ENCODE measurements at regions not wholly inside any gene's neighbourhood (a gene's known extent, or its start where the extent isn't known, plus 50 kb on each side); places are given as distances from the start of the nearest gene placed in this dataset.

DNA sequence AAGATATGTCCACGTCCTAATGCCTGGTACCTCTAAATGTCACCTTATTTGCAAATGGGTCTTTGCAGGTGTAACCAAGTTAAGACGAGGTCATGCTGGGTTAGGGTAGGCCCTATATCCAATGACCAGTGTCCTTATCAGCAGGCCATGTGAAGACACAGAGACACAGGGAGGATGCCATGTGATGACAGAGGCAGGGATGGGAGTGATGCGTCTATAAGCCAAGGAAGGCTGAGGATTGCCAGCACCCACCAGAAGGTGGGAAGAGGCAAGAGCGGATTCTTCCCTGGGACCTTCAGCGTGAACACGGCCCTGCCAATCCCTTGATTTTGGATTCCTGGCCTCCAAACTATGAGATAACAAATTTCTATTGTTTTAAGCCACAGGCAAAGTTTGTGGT is 123.4 kb upstream of the CXCL14 start:
- H3K9ac ChIP-seq (replicated peaks in 1 of 4; ENCODE audit: extremely low read depth in 1 of 4, low read depth in 3 of 4, low read length in 3 of 4): no peak overlapping the region
- no peak overlapping the region for H3K4ac ChIP-seq (replicated peaks; ENCODE audit: insufficient read length, low read depth, low read length)
- H3K56ac ChIP-seq (replicated peaks; ENCODE audit: insufficient read length, low read depth, low read length): no peak overlapping the region
- H3K27ac ChIP-seq (ENCODE audit: low read depth, low read length): no peak overlapping the region
- H3K14ac ChIP-seq (ENCODE audit: insufficient read length): no peak overlapping the region
- H3K4me1 ChIP-seq (replicated peaks in 1 of 4; ENCODE audit: control insufficient read depth in 3 of 4, insufficient read depth in 4 of 4, low read length in 3 of 4): peaks cover 0 to 3% (median 0%) of the 10 kb centered on the region in 4 experiments; a peak in 1 of 7 replicates
- no peak overlapping the region for H2BK20ac ChIP-seq (ENCODE audit: low read length)
- H4K8ac ChIP-seq (ENCODE audit: extremely low read depth, insufficient read depth, low read length): no peak overlapping the region
- H4K20me1 ChIP-seq (replicated peaks in 1 of 2; ENCODE audit: control insufficient read depth in 1 of 2, insufficient read depth in 2 of 2, low read length in 2 of 2): no peaks in the 10 kb centered on the region
- no peak overlapping the region for H2BK120ac ChIP-seq (replicated peaks; ENCODE audit: low read depth, low read length)
- no peak overlapping the region for H3K23ac ChIP-seq (ENCODE audit: insufficient read length)
- H2BK5ac ChIP-seq (ENCODE audit: low read depth, low read length): no peak overlapping the region
- no peaks in the 10 kb centered on the region; a peak in 1 of 7 replicates for H3K27me3 ChIP-seq (replicated peaks in 1 of 4; ENCODE audit: control insufficient read depth in 3 of 4, extremely low read depth in 1 of 4, insufficient read depth in 3 of 4, low read length in 3 of 4)
- FAIRE-seq (no peak), DNase-seq (ENCODE audit: low read depth in 1 of 2, low spot score in 2 of 2) (peak in 1 of 2 experiments; percentile 7)
- H3K79me1 ChIP-seq (ENCODE audit: low read depth, low read length): no peaks in the 10 kb centered on the region; the same call in 1 of the 2 replicates
- no peak for TF ChIP-seq RBBP5 (IDR thresholded peaks at IDR 0.05; ENCODE audit: borderline replicate concordance, low read depth, low read length)
- no peak for TF ChIP-seq TAF7 (optimal IDR thresholded peaks at IDR 0.05; ENCODE audit: borderline replicate concordance, low read depth, low read length)
- no peak for TF ChIP-seq TBP (IDR thresholded peaks at IDR 0.05; ENCODE audit: low read depth, low read length)
- TF ChIP-seq BCL11A (IDR thresholded peaks at IDR 0.05; ENCODE audit: low read depth in 2 of 2, low read length in 2 of 2): no peak
- no peak for TF ChIP-seq KDM1A (IDR thresholded peaks at IDR 0.05; ENCODE audit: borderline replicate concordance, low read length)
- no peak overlapping the region for H2BK12ac ChIP-seq (ENCODE audit: low read depth, low read length)
- no peak overlapping the region for H3K4me3 ChIP-seq (ENCODE audit: extremely low read depth in 1 of 4, insufficient read depth in 2 of 4, low read depth in 3 of 4, low read length in 4 of 4)
- CTCF ChIA-PET (ENCODE audit: partially characterized antibody): interaction anchor here (1.7 kb wide), 1 partner anchor 17 kb away, joined by 3 read pairs; no protein-coding TSS in a partner anchor
- H3K36me3 ChIP-seq (ENCODE audit: control insufficient read depth in 2 of 4, insufficient read depth in 4 of 4, low read length in 3 of 4): no peaks in the 10 kb centered on the region
- H3K4me2 ChIP-seq (ENCODE audit: insufficient read depth in 1 of 2, low read depth in 2 of 2, low read length in 2 of 2): no peak overlapping the region
- H2BK15ac ChIP-seq (ENCODE audit: low read length): no peak overlapping the region
- no peak overlapping the region for H2AFZ ChIP-seq (ENCODE audit: low read length)
- H4K5ac ChIP-seq (ENCODE audit: insufficient read length, low read depth, low read length): no peak overlapping the region
- POLR2A ChIA-PET (ENCODE audit: partially characterized antibody): no interaction called here
- H3K18ac ChIP-seq (ENCODE audit: extremely low read depth, low read length): no peak overlapping the region
- H2AK5ac ChIP-seq (ENCODE audit: low read depth, low read length): no peak overlapping the region
- H3K79me2 ChIP-seq (ENCODE audit: control insufficient read depth in 1 of 2, insufficient read depth in 2 of 2, low read length in 2 of 2): no peaks in the 10 kb centered on the region
- WGBS, 2 experiments (ENCODE audit: extremely low coverage in 1 of 2, insufficient coverage in 1 of 2, insufficient read length in 1 of 2, insufficient replicate concordance in 2 of 2, low coverage in 1 of 2, low lambda C conversion rate in 2 of 2, missing lambda C conversion rate in 1 of 2): 91% methylated on average over 6 of the region's 6 CpGs; no CpG with 5 or more reads in 1 of the 2 experiments
- H3K23me2 ChIP-seq (ENCODE audit: low read depth, low read length): no peaks in the 10 kb centered on the region
- H4K91ac ChIP-seq (replicated peaks; ENCODE audit: insufficient read length, low read length): no peak overlapping the region
- no peaks in the 10 kb centered on the region for H3K9me3 ChIP-seq (ENCODE audit: insufficient read depth in 2 of 2, low read depth in 1 of 2, low read length in 1 of 2)

Measured in H1 (cell line).